B cell (primary cell): ENCODE measurements at regions not wholly inside any gene's neighbourhood (a gene's known extent, or its start where the extent isn't known, plus 50 kb on each side); places are given as distances from the start of the nearest gene placed in this dataset.

Experiments used
- ATAC-seq: fragments of 200-7000 bp; cut with Tn5 transposase; one replicate; pipeline ENCODE4 v1.10.0; 2021; ENCODE audit warnings: low read depth, mild to moderate bottlenecking, moderate number of reproducible peaks, moderate library complexity
- CTCF ChIA-PET: fragments of 350-600 bp; sonication (Branson Sonifier 250); formaldehyde crosslinking; loops from one replicate; lab custom pipeline; 2021; ENCODE audit warnings: antibody characterized with exemption, inconsistent platforms; lab: Charles Lee
- POLR2A ChIA-PET: fragments of 350-600 bp; sonication (Branson Sonifier 250); formaldehyde crosslinking; loops from one replicate; lab custom pipeline; 2021; ENCODE audit warnings: antibody characterized with exemption; lab: Charles Lee
- DNase-seq: peaks from one replicate; pipeline ENCODE4 v3.0.0; 2013
- H2AFZ ChIP-seq: 2 replicates; pipeline ENCODE4 v1.6.1; 2012; ENCODE audit warnings: mild to moderate bottlenecking, low read depth, low read length; ENCODE audit not compliant: insufficient read depth, poor library complexity, severe bottlenecking
- H3K27ac ChIP-seq, 2 donors: 1 replicate in 1 of 2; 2 replicates in 1 of 2; pipeline ENCODE4 v1.5.1; 2012 to 2013; ENCODE audit warnings: low read length in 2 of 2, mild to moderate bottlenecking in 2 of 2, moderate library complexity in 1 of 2
- H3K27me3 ChIP-seq, 4 experiments: fragments of 200-600 bp in 1 of 4; sonication (generic) in 1 of 4; replicated peaks in 1 of 4; 1 replicate in 2 of 4; 2 replicates in 2 of 4; pipeline versions ENCODE4 v1.6.1 to v1.7.0; 2013 to 2016; ENCODE audit warnings: low read length in 3 of 4, mild to moderate bottlenecking in 2 of 4, mixed read lengths in 1 of 4, moderate library complexity in 1 of 4; ENCODE audit not compliant: insufficient read depth in 4 of 4, control insufficient read depth in 3 of 4; ENCODE audit errors: control extremely low read depth in 1 of 4
- H3K36me3 ChIP-seq, 2 experiments: replicated peaks in 1 of 2; 1 replicate in 1 of 2; 2 replicates in 1 of 2; pipeline versions ENCODE4 v1.6.1 to v1.7.1; 2013; ENCODE audit warnings: low read length in 1 of 2; ENCODE audit not compliant: insufficient read depth in 2 of 2, control insufficient read depth in 1 of 2; ENCODE audit errors: control extremely low read depth in 1 of 2, extremely low read depth in 1 of 2
- H3K4me1 ChIP-seq, 2 donors: fragments of 200-600 bp in 1 of 2; sonication (generic) in 1 of 2; 1 replicate in 1 of 2; 2 replicates in 1 of 2; pipeline versions ENCODE4 v1.5.1 to v1.6.1; 2013 to 2017; ENCODE audit warnings: low read length in 2 of 2; ENCODE audit not compliant: control insufficient read depth in 2 of 2, insufficient read depth in 2 of 2
- H3K4me2 ChIP-seq: replicated peaks from 2 replicates; pipeline ENCODE3; 2012; ENCODE audit warnings: mild to moderate bottlenecking, low read depth, low read length; ENCODE audit not compliant: poor library complexity, severe bottlenecking
- H3K4me3 ChIP-seq, 5 experiments: fragments of 200-600 bp in 1 of 5; sonication (generic) in 1 of 5; 1 replicate in 3 of 5; 2 replicates in 2 of 5; pipeline versions ENCODE4 v1.5.1 to v1.7.0; 2011 to 2016; ENCODE audit warnings: low read length in 4 of 5, mild to moderate bottlenecking in 4 of 5, low read depth in 2 of 5, control low read depth in 1 of 5, moderate library complexity in 1 of 5; ENCODE audit not compliant: insufficient read depth in 1 of 5; ENCODE audit errors: control extremely low read depth in 1 of 5, extremely low read depth in 1 of 5
- H3K79me2 ChIP-seq: fragments of 200-600 bp; sonication (generic); one replicate; pipeline ENCODE4 v1.6.0; 2016; ENCODE audit warnings: low read length; ENCODE audit not compliant: control insufficient read depth, insufficient read depth
- H3K9ac ChIP-seq: fragments of 200-600 bp; sonication (generic); 2 replicates; pipeline ENCODE4 v1.6.1; 2017; ENCODE audit warnings: mild to moderate bottlenecking, low read length, moderate library complexity
- H3K9me3 ChIP-seq, 3 donors: one replicate each; pipeline versions ENCODE4 v1.6.1 to v1.7.1; 2013; ENCODE audit warnings: low read length in 2 of 3; ENCODE audit not compliant: control insufficient read depth in 2 of 3, insufficient read depth in 1 of 3; ENCODE audit errors: control extremely low read depth in 1 of 3
- H4K20me1 ChIP-seq: 2 replicates; pipeline ENCODE4 v1.6.0; 2012; ENCODE audit warnings: mild to moderate bottlenecking, low read length; ENCODE audit not compliant: insufficient read depth, control insufficient read depth, poor library complexity, severe bottlenecking
- H3K27ac Mint-ChIP-seq: one replicate; pipeline ENCODE4 v1.8.0; 2021; ENCODE audit warnings: mixed read lengths
- H3K27me3 Mint-ChIP-seq: one replicate; pipeline ENCODE4 v1.8.0; 2021; ENCODE audit warnings: mixed read lengths
- H3K4me1 Mint-ChIP-seq: one replicate; pipeline ENCODE4 v1.8.0; 2021; ENCODE audit warnings: mixed read lengths
- H3K4me3 Mint-ChIP-seq: one replicate; pipeline ENCODE4 v1.8.0; 2021; ENCODE audit warnings: mixed read lengths
- H3K9me3 Mint-ChIP-seq: one replicate; pipeline ENCODE4 v1.8.0; 2022; ENCODE audit warnings: mixed read lengths; ENCODE audit not compliant: insufficient read depth
- EZH2 ChIP-seq: IDR thresholded peaks from 2 replicates; pipeline ENCODE4 v1.6.1; 2012; ENCODE audit warnings: borderline replicate concordance, low read depth, mild to moderate bottlenecking, moderate library complexity, low read length; ENCODE audit not compliant: insufficient read depth, poor library complexity, severe bottlenecking
- WGBS: methylation state at CpG from one replicate; pipeline ENCODE4 v1.1.5; 2013; ENCODE audit warnings: missing lambda C conversion rate; ENCODE audit not compliant: insufficient coverage; 5-methylcytosine and 5-hydroxymethylcytosine counted together
- intact Hi-C: fragments of 100-400 bp; cut with micrococcal nuclease; formaldehyde crosslinking; loops from one replicate; pipeline ENCODE4 v1.10.0; 2022
- TF ChIP-seq, protein P1 (sequence below): fragments of 200-600 bp; IDR thresholded peaks from one replicate; pipeline ENCODE4 v1.8.0; 2022; ENCODE audit warnings: antibody characterized with exemption, mild to moderate bottlenecking

DNA sequence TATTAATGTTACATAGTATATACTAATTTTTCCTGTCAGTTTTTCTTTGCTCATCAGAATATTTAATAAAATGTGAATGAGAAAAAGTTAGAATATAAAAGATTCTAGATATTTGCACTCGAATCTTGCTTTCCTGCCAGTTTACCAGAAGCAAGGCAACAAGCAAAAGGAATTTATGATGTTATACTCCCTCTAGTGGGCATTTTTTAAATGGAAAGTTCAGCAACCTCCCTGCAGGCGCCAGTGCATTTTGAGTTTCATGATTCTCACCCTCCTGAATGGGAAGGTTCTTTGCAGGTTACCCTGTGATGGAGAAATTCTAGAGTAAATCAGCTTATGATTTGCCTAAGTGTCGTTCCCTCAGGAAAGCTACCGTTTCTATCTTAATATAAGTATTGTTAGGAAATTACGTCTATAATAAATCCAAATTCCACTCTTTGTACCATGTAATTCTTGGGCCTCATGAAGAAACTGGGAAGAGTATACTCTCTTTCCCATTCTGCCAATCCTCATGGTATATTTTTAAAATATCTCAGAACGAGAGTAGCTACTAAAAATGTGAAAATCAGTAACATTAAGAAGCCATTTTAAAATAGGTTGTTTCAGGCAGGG is 350.0 kb downstream of the CRPPA start:
- Mint-ChIP-seq H3K9me3 (no peaks in the 10 kb centered on the region), H3K4me1 (no peaks in the 10 kb centered on the region), H3K27ac (no peak overlapping the region), H3K4me3 (no peak overlapping the region), H3K27me3 (peaks cover 2% of the 10 kb centered on the region)
- WGBS, result no CpG with 5 or more reads among the region's 6 CpGs
- Histone ChIP-seq H4K20me1 (no peaks in the 10 kb centered on the region), H2AFZ (no peak overlapping the region), H3K4me2 (no peak overlapping the region), H3K4me1 (no peaks in the 10 kb centered on the region), H3K9ac (no peak overlapping the region), H3K27me3 (no peaks in the 10 kb centered on the region), H3K27ac (no peak overlapping the region), H3K79me2 (no peaks in the 10 kb centered on the region), H3K4me3 (no peak overlapping the region), H3K9me3 (no peaks in the 10 kb centered on the region), H3K36me3 (no peaks in the 10 kb centered on the region)
- DNase-seq (peak; percentile 31), ATAC-seq (no peak)
- TF ChIP-seq, protein P1, sequence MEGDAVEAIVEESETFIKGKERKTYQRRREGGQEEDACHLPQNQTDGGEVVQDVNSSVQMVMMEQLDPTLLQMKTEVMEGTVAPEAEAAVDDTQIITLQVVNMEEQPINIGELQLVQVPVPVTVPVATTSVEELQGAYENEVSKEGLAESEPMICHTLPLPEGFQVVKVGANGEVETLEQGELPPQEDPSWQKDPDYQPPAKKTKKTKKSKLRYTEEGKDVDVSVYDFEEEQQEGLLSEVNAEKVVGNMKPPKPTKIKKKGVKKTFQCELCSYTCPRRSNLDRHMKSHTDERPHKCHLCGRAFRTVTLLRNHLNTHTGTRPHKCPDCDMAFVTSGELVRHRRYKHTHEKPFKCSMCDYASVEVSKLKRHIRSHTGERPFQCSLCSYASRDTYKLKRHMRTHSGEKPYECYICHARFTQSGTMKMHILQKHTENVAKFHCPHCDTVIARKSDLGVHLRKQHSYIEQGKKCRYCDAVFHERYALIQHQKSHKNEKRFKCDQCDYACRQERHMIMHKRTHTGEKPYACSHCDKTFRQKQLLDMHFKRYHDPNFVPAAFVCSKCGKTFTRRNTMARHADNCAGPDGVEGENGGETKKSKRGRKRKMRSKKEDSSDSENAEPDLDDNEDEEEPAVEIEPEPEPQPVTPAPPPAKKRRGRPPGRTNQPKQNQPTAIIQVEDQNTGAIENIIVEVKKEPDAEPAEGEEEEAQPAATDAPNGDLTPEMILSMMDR, result peak; percentile 88
- TF ChIP-seq EZH2, result no peak
- ChIA-PET POLR2A (no interaction called here), CTCF (no interaction called here)
- intact Hi-C loops, result no loop called here

GRCh38 chr7:16070806-16071205 is 350.5 kb downstream of the CRPPA start:
- Mint-ChIP-seq H3K4me3 (no peak overlapping the region), H3K27ac (no peak overlapping the region), H3K4me1 (no peaks in the 10 kb centered on the region), H3K27me3 (peaks cover 2% of the 10 kb centered on the region), H3K9me3 (no peaks in the 10 kb centered on the region)
- Histone ChIP-seq H3K79me2 (no peaks in the 10 kb centered on the region), H3K9ac (no peak overlapping the region), H3K4me2 (no peak overlapping the region), H3K4me1 (no peaks in the 10 kb centered on the region), H3K36me3 (no peaks in the 10 kb centered on the region), H3K27me3 (no peaks in the 10 kb centered on the region), H3K4me3 (no peak overlapping the region), H3K27ac (no peak overlapping the region), H2AFZ (no peak overlapping the region), H4K20me1 (no peaks in the 10 kb centered on the region), H3K9me3 (no peaks in the 10 kb centered on the region)
- TF ChIP-seq EZH2, result no peak
- TF ChIP-seq, protein P1, result no peak
- ChIA-PET POLR2A (no interaction called here), CTCF (no interaction called here)
- ATAC-seq (no peak), DNase-seq (no peak)
- intact Hi-C loops, result no loop called here
- WGBS, result no CpG with 5 or more reads among the region's 3 CpGs
